Neural crest cell (in vitro differentiated cells): ENCODE measurements at regions not wholly inside any gene's neighbourhood (a gene's known extent, or its start where the extent isn't known, plus 50 kb on each side); places are given as distances from the start of the nearest gene placed in this dataset.

Source experiments
- DNase-seq: peaks from one replicate; pipeline ENCODE4 v3.0.0; 2021; ENCODE audit warnings: low read depth, mixed read lengths, low spot score
- H3K27ac Mint-ChIP-seq: one replicate; pipeline ENCODE4 v1.8.0; 2021; ENCODE audit warnings: mild to moderate bottlenecking, mixed read lengths; ENCODE audit not compliant: unreplicated experiment
- H3K27me3 Mint-ChIP-seq: 2 replicates; pipeline ENCODE4 v1.8.0; 2021; ENCODE audit warnings: low read depth, mild to moderate bottlenecking, mixed read lengths
- H3K36me3 Mint-ChIP-seq: 2 replicates; pipeline ENCODE4 v1.8.0; 2021; ENCODE audit warnings: low read depth, mild to moderate bottlenecking, mixed read lengths
- H3K4me1 Mint-ChIP-seq: 2 replicates; pipeline ENCODE4 v1.8.0; 2021; ENCODE audit warnings: mixed read lengths
- H3K4me3 Mint-ChIP-seq: one replicate; pipeline ENCODE4 v1.8.0; 2021; ENCODE audit warnings: mild to moderate bottlenecking, mixed read lengths
- H3K9me3 Mint-ChIP-seq: 2 replicates; pipeline ENCODE4 v1.8.0; 2021; ENCODE audit warnings: mixed read lengths
- TF ChIP-seq, protein P1 (sequence below): fragments of 200-600 bp; sonication (generic); conservative IDR thresholded peaks from 2 replicates; pipeline ENCODE4 v1.5.0; 2021; ENCODE audit warnings: antibody characterized with exemption, mild to moderate bottlenecking

DNA sequence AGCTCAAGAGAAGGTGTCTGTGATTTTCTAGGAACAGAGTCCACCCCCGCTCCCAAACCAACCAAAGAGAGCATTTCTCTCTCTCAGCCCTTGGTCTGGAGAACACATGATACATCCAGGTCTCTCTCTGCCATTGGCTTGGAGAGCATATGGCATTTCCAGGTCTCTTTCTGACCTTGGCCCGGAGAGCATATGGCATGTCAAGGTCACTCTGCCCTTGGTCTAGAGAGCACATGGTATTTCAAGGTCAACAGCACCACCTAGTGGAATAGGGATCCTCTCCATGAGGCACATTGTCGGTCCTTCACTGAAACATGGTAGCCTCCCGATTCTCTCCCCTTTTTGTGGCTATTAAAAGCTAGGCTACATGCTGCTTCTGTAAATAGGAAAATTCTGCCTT lies 437.7 kb upstream of the OLFM3 start:
- Mint-ChIP-seq H3K36me3 (no peaks in the 10 kb centered on the region), H3K27me3 (no peaks in the 10 kb centered on the region), H3K27ac (no peak overlapping the region), H3K9me3 (no peaks in the 10 kb centered on the region), H3K4me1 (no peaks in the 10 kb centered on the region), H3K4me3 (no peak overlapping the region)
- TF ChIP-seq, protein P1, sequence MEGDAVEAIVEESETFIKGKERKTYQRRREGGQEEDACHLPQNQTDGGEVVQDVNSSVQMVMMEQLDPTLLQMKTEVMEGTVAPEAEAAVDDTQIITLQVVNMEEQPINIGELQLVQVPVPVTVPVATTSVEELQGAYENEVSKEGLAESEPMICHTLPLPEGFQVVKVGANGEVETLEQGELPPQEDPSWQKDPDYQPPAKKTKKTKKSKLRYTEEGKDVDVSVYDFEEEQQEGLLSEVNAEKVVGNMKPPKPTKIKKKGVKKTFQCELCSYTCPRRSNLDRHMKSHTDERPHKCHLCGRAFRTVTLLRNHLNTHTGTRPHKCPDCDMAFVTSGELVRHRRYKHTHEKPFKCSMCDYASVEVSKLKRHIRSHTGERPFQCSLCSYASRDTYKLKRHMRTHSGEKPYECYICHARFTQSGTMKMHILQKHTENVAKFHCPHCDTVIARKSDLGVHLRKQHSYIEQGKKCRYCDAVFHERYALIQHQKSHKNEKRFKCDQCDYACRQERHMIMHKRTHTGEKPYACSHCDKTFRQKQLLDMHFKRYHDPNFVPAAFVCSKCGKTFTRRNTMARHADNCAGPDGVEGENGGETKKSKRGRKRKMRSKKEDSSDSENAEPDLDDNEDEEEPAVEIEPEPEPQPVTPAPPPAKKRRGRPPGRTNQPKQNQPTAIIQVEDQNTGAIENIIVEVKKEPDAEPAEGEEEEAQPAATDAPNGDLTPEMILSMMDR, result peak; percentile 66
- peak; percentile 6 for DNase-seq

DNA sequence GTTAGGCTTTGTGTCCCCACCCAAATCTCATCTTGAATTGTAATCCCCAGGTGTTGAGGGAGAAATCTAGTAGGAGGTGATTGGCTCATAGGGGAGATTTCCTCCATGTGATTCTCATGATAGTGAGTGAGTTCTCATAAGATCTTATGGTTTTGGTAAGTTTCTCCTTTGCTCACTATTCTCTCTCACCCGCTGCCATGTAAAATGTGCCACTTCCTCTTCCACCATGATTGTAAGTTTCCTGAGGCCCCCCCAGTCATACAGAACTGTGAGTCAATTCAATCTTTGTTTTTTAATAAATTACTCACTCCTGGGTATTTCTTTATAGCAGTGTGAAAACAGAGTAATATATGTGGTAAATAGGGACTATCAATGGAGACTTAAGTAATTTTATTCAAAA lies 434.5 kb upstream of the OLFM3 start:
- TF ChIP-seq, protein P1, result no peak
- H3K4me1 Mint-ChIP-seq, result no peaks in the 10 kb centered on the region
- no peaks in the 10 kb centered on the region for H3K9me3 Mint-ChIP-seq
- no peaks in the 10 kb centered on the region for H3K36me3 Mint-ChIP-seq
- DNase-seq, result no peak
- H3K4me3 Mint-ChIP-seq, result no peak overlapping the region
- H3K27me3 Mint-ChIP-seq, result no peaks in the 10 kb centered on the region
- no peak overlapping the region for H3K27ac Mint-ChIP-seq

GRCh38 chr1:102420034-102420433 lies 423.3 kb upstream of the OLFM3 start:
- Mint-ChIP-seq H3K27ac (no peak overlapping the region), H3K9me3 (no peaks in the 10 kb centered on the region), H3K4me3 (no peak overlapping the region), H3K27me3 (peaks cover 19% of the 10 kb centered on the region), H3K36me3 (no peaks in the 10 kb centered on the region), H3K4me1 (no peaks in the 10 kb centered on the region)
- no peak for DNase-seq
- TF ChIP-seq, protein P1, result no peak
